GM23338 (cell line): ENCODE measurements at regions not wholly inside any gene's neighbourhood (a gene's known extent, or its start where the extent isn't known, plus 50 kb on each side); places are given as distances from the start of the nearest gene placed in this dataset.

Source experiments
- ATAC-seq: fragments of 200-7000 bp; cut with Tn5 transposase; 3 replicates; pipeline ENCODE4 v1.9.1; 2020
- DNase-seq: peaks from one replicate; pipeline ENCODE4 v3.0.0-alpha.2; 2015; ENCODE audit warnings: low spot score
- H2AFZ ChIP-seq: fragments of 200-600 bp; sonication (generic); 2 replicates; pipeline ENCODE4 v1.8.0; 2016; ENCODE audit warnings: antibody characterized with exemption, mild to moderate bottlenecking, moderate library complexity
- H3F3A ChIP-seq: fragments of 200-600 bp; sonication (generic); replicated peaks from 2 replicates; pipeline ENCODE4 v1.8.0; 2017; ENCODE audit warnings: antibody characterized with exemption, mixed run types, low read depth
- H3K27ac ChIP-seq: fragments of 200-600 bp; sonication (generic); 2 replicates; pipeline ENCODE4 v1.6.1; 2016; ENCODE audit warnings: low read depth
- H3K27me3 ChIP-seq: fragments of 200-600 bp; sonication (generic); 2 replicates; pipeline ENCODE4 v1.8.0; 2016; ENCODE audit warnings: mild to moderate bottlenecking, mixed run types, moderate library complexity; ENCODE audit not compliant: insufficient read depth
- H3K36me3 ChIP-seq: fragments of 200-600 bp; sonication (generic); 2 replicates; pipeline ENCODE4 v1.8.0; 2016; ENCODE audit warnings: mild to moderate bottlenecking; ENCODE audit not compliant: insufficient read depth
- H3K4me1 ChIP-seq: fragments of 200-600 bp; sonication (generic); 2 replicates; pipeline ENCODE4 v1.8.0; 2016; ENCODE audit warnings: mild to moderate bottlenecking, moderate library complexity; ENCODE audit not compliant: insufficient read depth
- H3K4me2 ChIP-seq: fragments of 200-600 bp; sonication (generic); 2 replicates; pipeline ENCODE4 v1.7.1; 2017; ENCODE audit warnings: mixed run types
- H3K4me3 ChIP-seq: fragments of 200-600 bp; sonication (generic); 2 replicates; pipeline ENCODE4 v1.6.1; 2016; ENCODE audit warnings: mixed run types
- H3K79me2 ChIP-seq: fragments of 200-600 bp; sonication (generic); replicated peaks from 2 replicates; pipeline ENCODE4 v1.8.0; 2017; ENCODE audit warnings: mild to moderate bottlenecking; ENCODE audit not compliant: insufficient read depth
- H3K9me2 ChIP-seq: fragments of 200-600 bp; sonication (generic); 2 replicates; pipeline ENCODE4 v1.8.0; 2017; ENCODE audit not compliant: insufficient read depth
- H4K20me1 ChIP-seq: fragments of 200-600 bp; sonication (generic); replicated peaks from 2 replicates; pipeline ENCODE4 v1.8.0; 2017; ENCODE audit warnings: mild to moderate bottlenecking; ENCODE audit not compliant: insufficient read depth
- H3K27ac Mint-ChIP-seq: 2 replicates; pipeline ENCODE4 v1.8.0; 2020; ENCODE audit warnings: inconsistent platforms, mild to moderate bottlenecking, moderate library complexity, mixed read lengths
- H3K27me3 Mint-ChIP-seq: 3 replicates; pipeline ENCODE4 v1.8.0; 2022; ENCODE audit warnings: low read depth, mild to moderate bottlenecking, moderate library complexity, mixed read lengths, inconsistent platforms; ENCODE audit not compliant: insufficient read depth, poor library complexity
- H3K36me3 Mint-ChIP-seq: 3 replicates; pipeline ENCODE4 v1.8.0; 2021; ENCODE audit warnings: low read depth, mild to moderate bottlenecking, inconsistent platforms, moderate library complexity, mixed read lengths
- H3K4me1 Mint-ChIP-seq: 3 replicates; pipeline ENCODE4 v1.8.0; 2020; ENCODE audit warnings: mild to moderate bottlenecking, inconsistent platforms, mixed read lengths
- H3K4me3 Mint-ChIP-seq: 3 replicates; pipeline ENCODE4 v1.8.0; 2021; ENCODE audit warnings: moderate library complexity, mild to moderate bottlenecking, inconsistent platforms, mixed read lengths
- H3K9me3 Mint-ChIP-seq: 3 replicates; pipeline ENCODE4 v1.8.0; 2020; ENCODE audit warnings: moderate library complexity, mild to moderate bottlenecking, inconsistent platforms, mixed read lengths
- CREB1 ChIP-seq: fragments of 250-450 bp; sonication (Bioruptor Pico); IDR thresholded peaks from 2 replicates; pipeline ENCODE4 v1.5.0; 2020; ENCODE audit warnings: low read depth, mild to moderate bottlenecking, moderate library complexity
- EZH2 ChIP-seq: fragments of 200-600 bp; sonication (generic); IDR thresholded peaks from one replicate; pipeline ENCODE4 v1.8.0; 2017; ENCODE audit warnings: antibody characterized with exemption, mild to moderate bottlenecking, low read depth; ENCODE audit not compliant: unreplicated experiment
- EZH2phosphoT487 ChIP-seq: fragments of 200-600 bp; sonication (generic); IDR thresholded peaks from one replicate; pipeline ENCODE4 v1.8.1; 2018; ENCODE audit warnings: antibody characterized with exemption; ENCODE audit not compliant: unreplicated experiment
- POLR2AphosphoS5 ChIP-seq: IDR thresholded peaks from 2 replicates; pipeline ENCODE4 v1.6.1; 2016; ENCODE audit warnings: antibody characterized with exemption, low read depth
- ZNF114 ChIP-seq: fragments of 250-450 bp; sonication (Bioruptor Pico); IDR thresholded peaks from 2 replicates; pipeline ENCODE4 v1.5.0; 2020; ENCODE audit warnings: mild to moderate bottlenecking, moderate library complexity
- ZNF331 ChIP-seq: fragments of 250-450 bp; sonication (Bioruptor Pico); IDR thresholded peaks from 2 replicates; pipeline ENCODE4 v1.5.0; 2020; ENCODE audit warnings: low read depth, mild to moderate bottlenecking, moderate library complexity
- TF ChIP-seq, protein P1 (sequence below): fragments of 250-450 bp; sonication (Bioruptor Pico); IDR thresholded peaks from 2 replicates; pipeline ENCODE4 v1.5.0; 2020; ENCODE audit warnings: mild to moderate bottlenecking, moderate library complexity
- TF ChIP-seq, protein P2 (sequence below): IDR thresholded peaks from 2 replicates; pipeline ENCODE4 v1.6.1; 2016; ENCODE audit warnings: antibody characterized with exemption
- TF ChIP-seq, protein P3 (sequence below), 2 experiments: fragments of 200-600 bp in 1 of 2; sonication (generic) in 1 of 2; conservative IDR thresholded peaks; 2 replicates each; pipeline versions ENCODE4 v1.5.1 to v1.6.1; 2016 to 2017; ENCODE audit warnings: antibody characterized with exemption in 2 of 2, low read depth in 2 of 2, mild to moderate bottlenecking in 2 of 2, moderate library complexity in 1 of 2

DNA sequence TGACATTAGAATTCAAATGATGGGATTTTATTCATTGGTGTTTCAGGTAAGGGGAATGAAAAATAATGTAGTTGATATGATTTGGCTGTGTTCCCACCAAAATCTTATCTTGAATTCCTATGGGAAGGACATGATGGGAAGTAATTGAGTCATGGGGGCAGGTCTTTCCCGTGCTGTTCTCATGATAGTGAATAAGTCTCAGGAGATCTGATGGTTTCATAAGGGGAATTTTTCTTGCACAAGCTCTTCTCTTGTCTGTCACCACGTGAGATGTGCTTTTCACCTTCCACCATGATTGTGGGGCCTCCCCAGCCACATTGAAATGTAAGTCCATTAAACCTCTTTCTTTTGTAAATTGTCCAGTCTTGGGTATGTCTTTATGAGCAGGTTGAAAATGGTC is 268.6 kb upstream of the CHORDC1 start:
- H2AFZ ChIP-seq: no peak overlapping the region
- DNase-seq (no peak), ATAC-seq (no peak)
- peaks cover 5% of the 10 kb centered on the region; the same call in 1 of the 2 replicates for H3K9me2 ChIP-seq
- Mint-ChIP-seq H3K27me3 (no peaks in the 10 kb centered on the region), H3K36me3 (no peaks in the 10 kb centered on the region), H3K9me3 (no peaks in the 10 kb centered on the region), H3K4me1 (no peaks in the 10 kb centered on the region), H3K27ac (no peak overlapping the region), H3K4me3 (no peak overlapping the region)
- no peaks in the 10 kb centered on the region for H4K20me1 ChIP-seq
- TF ChIP-seq CREB1 (CRISPR knock-in tag) (no peak), EZH2 (no peak), EZH2phosphoT487 (no peak), ZNF114 (CRISPR knock-in tag) (no peak), ZNF331 (CRISPR knock-in tag) (no peak)
- no peaks in the 10 kb centered on the region for H3K36me3 ChIP-seq
- H3K79me2 ChIP-seq: no peaks in the 10 kb centered on the region
- no peaks in the 10 kb centered on the region for H3F3A ChIP-seq
- H3K27me3 ChIP-seq: no peaks in the 10 kb centered on the region
- H3K4me3 ChIP-seq: no peak overlapping the region
- H3K4me1 ChIP-seq: no peaks in the 10 kb centered on the region
- no peak overlapping the region for H3K27ac ChIP-seq
- H3K4me2 ChIP-seq: no peak overlapping the region

DNA sequence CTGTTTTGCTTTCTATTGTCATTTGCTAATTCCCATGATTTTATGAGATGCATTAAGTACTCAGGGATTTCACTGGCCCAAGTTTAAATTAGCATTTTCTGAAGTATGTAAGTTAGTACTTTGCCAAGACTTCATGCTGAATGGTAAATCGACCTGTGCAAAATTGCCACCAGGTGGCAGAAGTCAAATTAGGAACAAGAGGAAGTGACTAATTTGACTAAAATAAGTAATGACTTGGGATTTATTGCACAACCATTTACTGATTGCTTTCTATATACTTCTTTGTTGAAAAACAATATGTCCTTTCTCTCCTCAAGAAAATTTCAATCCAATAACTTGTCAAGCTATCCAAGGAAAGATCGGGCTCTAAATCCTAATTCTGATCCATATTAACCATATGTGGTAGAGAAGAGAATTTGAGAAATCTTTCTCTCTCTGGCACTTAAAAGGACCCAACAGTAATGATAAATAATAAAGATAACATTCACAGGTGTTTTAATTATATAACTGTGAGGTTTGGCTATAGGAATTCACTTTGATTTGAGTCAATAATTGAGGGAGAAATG is 253.7 kb upstream of the CHORDC1 start:
- no peaks in the 10 kb centered on the region for H3K36me3 Mint-ChIP-seq
- Histone ChIP-seq H3K79me2 (no peaks in the 10 kb centered on the region), H3F3A (no peaks in the 10 kb centered on the region), H4K20me1 (no peaks in the 10 kb centered on the region), H3K4me2 (no peak overlapping the region), H3K4me3 (no peak overlapping the region), H3K27me3 (no peaks in the 10 kb centered on the region), H3K36me3 (no peaks in the 10 kb centered on the region), H3K9me2 (no peaks in the 10 kb centered on the region), H3K27ac (no peak overlapping the region), H2AFZ (no peak overlapping the region), H3K4me1 (peaks cover 3% of the 10 kb centered on the region; the same call in 1 of the 2 replicates)
- no peak overlapping the region for H3K4me3 Mint-ChIP-seq
- H3K9me3 Mint-ChIP-seq: no peaks in the 10 kb centered on the region
- peaks cover 4% of the 10 kb centered on the region; the same call in 1 of the 3 replicates for H3K4me1 Mint-ChIP-seq
- H3K27ac Mint-ChIP-seq: no peak overlapping the region; the same call in 1 of the 2 replicates
- H3K27me3 Mint-ChIP-seq: no peaks in the 10 kb centered on the region
- peak; percentile 67 for DNase-seq
- TF ChIP-seq, protein P1, sequence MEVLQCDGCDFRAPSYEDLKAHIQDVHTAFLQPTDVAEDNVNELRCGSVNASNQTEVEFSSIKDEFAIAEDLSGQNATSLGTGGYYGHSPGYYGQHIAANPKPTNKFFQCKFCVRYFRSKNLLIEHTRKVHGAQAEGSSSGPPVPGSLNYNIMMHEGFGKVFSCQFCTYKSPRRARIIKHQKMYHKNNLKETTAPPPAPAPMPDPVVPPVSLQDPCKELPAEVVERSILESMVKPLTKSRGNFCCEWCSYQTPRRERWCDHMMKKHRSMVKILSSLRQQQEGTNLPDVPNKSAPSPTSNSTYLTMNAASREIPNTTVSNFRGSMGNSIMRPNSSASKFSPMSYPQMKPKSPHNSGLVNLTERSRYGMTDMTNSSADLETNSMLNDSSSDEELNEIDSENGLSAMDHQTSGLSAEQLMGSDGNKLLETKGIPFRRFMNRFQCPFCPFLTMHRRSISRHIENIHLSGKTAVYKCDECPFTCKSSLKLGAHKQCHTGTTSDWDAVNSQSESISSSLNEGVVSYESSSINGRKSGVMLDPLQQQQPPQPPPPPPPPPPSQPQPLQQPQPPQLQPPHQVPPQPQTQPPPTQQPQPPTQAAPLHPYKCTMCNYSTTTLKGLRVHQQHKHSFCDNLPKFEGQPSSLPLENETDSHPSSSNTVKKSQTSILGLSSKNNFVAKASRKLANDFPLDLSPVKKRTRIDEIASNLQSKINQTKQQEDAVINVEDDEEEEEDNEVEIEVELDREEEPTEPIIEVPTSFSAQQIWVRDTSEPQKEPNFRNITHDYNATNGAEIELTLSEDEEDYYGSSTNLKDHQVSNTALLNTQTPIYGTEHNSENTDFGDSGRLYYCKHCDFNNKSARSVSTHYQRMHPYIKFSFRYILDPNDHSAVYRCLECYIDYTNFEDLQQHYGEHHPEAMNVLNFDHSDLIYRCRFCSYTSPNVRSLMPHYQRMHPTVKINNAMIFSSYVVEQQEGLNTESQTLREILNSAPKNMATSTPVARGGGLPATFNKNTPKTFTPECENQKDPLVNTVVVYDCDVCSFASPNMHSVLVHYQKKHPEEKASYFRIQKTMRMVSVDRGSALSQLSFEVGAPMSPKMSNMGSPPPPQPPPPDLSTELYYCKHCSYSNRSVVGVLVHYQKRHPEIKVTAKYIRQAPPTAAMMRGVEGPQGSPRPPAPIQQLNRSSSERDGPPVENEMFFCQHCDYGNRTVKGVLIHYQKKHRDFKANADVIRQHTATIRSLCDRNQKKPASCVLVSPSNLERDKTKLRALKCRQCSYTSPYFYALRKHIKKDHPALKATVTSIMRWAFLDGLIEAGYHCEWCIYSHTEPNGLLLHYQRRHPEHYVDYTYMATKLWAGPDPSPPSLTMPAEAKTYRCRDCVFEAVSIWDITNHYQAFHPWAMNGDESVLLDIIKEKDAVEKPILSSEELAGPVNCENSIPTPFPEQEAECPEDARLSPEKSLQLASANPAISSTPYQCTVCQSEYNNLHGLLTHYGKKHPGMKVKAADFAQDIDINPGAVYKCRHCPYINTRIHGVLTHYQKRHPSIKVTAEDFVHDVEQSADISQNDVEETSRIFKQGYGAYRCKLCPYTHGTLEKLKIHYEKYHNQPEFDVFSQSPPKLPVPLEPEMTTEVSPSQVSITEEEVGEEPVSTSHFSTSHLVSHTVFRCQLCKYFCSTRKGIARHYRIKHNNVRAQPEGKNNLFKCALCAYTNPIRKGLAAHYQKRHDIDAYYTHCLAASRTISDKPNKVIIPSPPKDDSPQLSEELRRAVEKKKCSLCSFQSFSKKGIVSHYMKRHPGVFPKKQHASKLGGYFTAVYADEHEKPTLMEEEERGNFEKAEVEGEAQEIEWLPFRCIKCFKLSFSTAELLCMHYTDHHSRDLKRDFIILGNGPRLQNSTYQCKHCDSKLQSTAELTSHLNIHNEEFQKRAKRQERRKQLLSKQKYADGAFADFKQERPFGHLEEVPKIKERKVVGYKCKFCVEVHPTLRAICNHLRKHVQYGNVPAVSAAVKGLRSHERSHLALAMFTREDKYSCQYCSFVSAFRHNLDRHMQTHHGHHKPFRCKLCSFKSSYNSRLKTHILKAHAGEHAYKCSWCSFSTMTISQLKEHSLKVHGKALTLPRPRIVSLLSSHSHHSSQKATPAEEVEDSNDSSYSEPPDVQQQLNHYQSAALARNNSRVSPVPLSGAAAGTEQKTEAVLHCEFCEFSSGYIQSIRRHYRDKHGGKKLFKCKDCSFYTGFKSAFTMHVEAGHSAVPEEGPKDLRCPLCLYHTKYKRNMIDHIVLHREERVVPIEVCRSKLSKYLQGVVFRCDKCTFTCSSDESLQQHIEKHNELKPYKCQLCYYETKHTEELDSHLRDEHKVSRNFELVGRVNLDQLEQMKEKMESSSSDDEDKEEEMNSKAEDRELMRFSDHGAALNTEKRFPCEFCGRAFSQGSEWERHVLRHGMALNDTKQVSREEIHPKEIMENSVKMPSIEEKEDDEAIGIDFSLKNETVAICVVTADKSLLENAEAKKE (CRISPR knock-in tag): no peak
- no peak for TF ChIP-seq EZH2
- TF ChIP-seq ZNF114 (CRISPR knock-in tag): no peak
- TF ChIP-seq, protein P2, sequence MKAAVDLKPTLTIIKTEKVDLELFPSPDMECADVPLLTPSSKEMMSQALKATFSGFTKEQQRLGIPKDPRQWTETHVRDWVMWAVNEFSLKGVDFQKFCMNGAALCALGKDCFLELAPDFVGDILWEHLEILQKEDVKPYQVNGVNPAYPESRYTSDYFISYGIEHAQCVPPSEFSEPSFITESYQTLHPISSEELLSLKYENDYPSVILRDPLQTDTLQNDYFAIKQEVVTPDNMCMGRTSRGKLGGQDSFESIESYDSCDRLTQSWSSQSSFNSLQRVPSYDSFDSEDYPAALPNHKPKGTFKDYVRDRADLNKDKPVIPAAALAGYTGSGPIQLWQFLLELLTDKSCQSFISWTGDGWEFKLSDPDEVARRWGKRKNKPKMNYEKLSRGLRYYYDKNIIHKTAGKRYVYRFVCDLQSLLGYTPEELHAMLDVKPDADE: no peak
- no peak for TF ChIP-seq POLR2AphosphoS5
- TF ChIP-seq, protein P3, sequence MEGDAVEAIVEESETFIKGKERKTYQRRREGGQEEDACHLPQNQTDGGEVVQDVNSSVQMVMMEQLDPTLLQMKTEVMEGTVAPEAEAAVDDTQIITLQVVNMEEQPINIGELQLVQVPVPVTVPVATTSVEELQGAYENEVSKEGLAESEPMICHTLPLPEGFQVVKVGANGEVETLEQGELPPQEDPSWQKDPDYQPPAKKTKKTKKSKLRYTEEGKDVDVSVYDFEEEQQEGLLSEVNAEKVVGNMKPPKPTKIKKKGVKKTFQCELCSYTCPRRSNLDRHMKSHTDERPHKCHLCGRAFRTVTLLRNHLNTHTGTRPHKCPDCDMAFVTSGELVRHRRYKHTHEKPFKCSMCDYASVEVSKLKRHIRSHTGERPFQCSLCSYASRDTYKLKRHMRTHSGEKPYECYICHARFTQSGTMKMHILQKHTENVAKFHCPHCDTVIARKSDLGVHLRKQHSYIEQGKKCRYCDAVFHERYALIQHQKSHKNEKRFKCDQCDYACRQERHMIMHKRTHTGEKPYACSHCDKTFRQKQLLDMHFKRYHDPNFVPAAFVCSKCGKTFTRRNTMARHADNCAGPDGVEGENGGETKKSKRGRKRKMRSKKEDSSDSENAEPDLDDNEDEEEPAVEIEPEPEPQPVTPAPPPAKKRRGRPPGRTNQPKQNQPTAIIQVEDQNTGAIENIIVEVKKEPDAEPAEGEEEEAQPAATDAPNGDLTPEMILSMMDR (conservative IDR thresholded peaks at IDR 0.05; ENCODE audit: low read depth in 2 of 2): peak; percentile 75 to 85
- no peak for ATAC-seq
